DLD1 (cell line): ENCODE measurements at regions not wholly inside any gene's neighbourhood (a gene's known extent, or its start where the extent isn't known, plus 50 kb on each side); places are given as distances from the start of the nearest gene placed in this dataset.
"Not testable (repeated sequence)": the region's sequence is repeated elsewhere in the genome, so short reads cannot be mapped to it uniquely, and the experiment has no call there.

Experiments used
- in situ Hi-C: cut with HindIII; loops from 2 replicates; pipeline ENCODE4 v1.10.0; 2017; ENCODE audit warnings: low sequenced_read_pairs

DNA sequence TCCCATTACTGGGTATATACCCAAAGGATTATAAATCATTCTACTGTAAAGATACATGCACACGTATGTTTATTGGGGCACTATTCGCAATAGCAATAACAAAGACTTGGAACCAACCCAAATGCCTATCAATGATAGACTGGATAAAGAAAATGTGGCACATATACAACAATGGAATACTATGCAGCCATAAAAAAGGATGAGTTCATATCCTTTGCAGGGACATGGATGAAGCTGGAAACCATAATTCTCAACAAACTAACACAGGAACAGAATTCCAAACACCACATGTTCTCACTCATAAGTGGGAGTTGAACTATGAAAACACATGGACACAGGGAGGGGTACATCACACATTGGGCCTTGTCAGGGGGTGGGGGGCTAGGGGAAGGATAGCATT, 453.0 kb upstream of the FANCL start:
- in situ Hi-C loops, result not testable (repeated sequence)

DNA sequence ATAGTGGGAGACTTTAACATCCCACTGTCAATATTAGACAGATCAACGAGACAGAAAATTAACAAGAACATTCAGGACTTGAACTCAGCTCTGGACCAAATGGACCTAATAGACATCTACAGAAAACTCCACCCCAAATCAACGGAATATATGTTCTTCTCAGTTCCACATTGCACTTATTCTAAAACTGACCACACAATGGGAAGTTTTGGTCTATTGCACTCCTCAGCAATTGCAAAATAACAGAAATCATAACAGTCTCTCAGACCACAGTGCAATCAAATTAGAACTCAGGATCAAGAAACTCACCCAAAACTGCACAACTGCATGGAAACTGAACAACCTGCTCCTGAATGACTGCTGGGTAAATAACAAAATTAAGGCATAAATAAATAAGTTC, 449.9 kb upstream of the FANCL start:
- in situ Hi-C loops, result not testable (repeated sequence)

DNA sequence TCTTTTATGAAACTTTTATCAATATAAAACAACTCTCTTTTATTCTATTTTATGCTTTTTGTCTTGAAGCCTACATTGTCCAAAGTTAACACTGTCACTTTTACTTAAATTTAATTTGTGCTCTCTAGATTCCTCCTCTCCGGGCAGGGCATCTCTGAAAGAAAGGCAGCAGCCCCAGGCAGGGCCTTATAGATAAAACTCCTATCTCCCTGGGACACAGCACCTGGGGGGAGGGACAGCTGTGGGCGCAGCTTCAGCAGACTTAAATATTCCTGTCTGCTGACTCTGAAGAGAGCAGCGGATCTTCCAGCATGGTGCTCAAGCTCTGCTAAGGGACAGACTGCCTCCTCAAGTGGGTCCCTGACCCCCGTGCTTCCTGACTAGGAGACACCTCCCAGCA, 447.7 kb upstream of the FANCL start:
- in situ Hi-C loops, result no loop called here

DNA sequence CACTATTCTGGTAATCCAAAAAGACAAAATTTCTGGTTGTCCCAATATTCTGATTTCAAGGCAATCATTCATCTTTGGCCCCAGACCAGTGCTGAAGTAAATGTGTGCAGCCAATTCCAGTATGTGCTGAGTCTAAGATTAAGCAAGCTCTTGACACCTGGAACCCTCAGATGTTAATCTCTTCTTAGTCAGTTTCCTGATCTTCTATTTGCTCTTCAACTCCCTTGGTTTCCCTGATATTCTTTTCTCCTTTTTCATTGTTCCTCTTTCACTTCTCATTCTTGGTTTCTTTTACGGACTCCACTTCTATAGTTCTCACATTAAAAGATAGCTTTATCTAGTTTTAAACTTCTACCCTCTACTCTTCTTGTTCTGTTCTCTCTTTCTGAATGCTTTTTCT, 445.7 kb upstream of the FANCL start:
- in situ Hi-C loops, result no loop called here

DNA sequence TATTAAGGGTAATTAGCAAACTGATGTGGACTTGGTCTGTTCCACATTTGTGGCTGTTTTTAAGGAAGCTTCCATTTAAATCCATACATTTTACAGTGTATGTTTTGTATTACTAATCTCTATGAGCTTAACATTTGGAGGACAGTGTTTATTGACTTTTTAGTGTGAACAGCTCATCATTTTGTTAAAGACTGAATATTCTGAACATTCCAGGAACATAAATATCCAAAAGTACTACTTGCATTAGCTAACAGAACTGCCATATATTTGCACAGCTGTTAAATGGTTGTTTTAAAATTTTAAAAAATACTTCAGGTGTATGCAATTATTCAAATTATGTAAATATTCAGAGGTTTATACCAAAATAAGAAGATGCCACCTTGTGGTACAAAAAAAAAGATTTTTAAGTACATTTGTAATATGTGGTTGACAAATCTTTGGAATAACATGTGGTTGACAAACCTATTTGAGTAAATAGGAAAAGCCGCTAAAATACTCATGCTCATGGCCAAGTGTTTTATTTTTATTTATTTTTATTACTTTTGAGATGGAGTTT, 439.7 kb upstream of the FANCL start:
- in situ Hi-C loops, result no loop called here

DNA sequence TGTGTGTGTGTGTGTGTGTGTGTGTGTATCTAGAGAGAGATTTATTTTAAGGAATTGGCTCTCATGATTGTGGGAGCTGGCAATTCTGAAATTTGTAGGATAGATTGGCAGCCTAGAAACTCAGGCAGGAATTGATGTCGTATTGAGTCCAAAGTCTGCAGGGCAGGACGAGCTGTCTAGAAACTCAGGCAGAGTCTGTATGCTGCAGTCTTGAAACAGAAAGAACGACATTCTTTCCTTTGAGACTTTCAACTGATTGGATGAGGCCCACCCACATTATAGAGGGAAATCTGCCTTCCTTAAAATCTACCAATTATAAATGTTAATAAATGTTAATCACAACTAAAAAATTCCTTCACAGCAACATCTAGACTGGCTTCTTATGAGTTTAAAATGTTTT, 436.6 kb upstream of the FANCL start:
- in situ Hi-C loops, result no loop called here

DNA sequence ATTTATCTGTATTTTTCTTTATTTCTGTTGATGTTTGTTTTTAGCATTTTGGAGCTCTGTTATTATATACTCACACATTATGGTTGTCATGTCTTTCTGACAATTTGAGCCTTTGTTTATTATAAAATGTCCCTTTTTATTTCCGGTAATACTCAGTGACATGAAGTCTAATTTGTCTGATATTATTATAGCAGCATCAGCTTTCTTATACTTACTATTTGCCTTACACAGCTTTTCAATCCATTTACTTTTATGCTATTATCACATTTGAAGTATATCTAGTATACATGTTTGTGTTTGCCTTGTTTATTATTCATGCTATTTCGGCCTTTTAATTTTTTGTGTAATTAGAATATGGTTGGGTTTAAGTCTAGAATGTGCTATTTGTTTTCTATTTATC, 430.6 kb upstream of the FANCL start:
- in situ Hi-C loops, result no loop called here

DNA sequence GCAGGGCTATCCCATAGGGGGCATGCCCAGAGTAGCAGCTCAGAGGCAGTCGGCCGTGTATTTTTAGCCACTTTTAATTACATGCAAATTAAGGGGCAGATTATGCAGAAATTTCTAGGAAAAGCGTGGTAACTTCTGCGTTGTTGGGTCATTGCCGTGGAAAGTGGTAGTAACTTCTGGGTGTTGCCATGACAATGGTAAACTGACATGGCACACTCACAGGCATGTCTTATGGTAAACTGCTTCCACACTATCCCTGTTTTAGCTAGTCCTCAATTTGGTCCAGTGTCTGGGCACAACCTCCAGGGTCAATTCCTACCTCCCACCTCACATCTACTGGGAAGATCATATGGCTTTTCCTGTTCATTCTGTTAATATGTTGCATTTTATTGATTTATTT, 428.9 kb upstream of the FANCL start:
- in situ Hi-C loops, result no loop called here

DNA sequence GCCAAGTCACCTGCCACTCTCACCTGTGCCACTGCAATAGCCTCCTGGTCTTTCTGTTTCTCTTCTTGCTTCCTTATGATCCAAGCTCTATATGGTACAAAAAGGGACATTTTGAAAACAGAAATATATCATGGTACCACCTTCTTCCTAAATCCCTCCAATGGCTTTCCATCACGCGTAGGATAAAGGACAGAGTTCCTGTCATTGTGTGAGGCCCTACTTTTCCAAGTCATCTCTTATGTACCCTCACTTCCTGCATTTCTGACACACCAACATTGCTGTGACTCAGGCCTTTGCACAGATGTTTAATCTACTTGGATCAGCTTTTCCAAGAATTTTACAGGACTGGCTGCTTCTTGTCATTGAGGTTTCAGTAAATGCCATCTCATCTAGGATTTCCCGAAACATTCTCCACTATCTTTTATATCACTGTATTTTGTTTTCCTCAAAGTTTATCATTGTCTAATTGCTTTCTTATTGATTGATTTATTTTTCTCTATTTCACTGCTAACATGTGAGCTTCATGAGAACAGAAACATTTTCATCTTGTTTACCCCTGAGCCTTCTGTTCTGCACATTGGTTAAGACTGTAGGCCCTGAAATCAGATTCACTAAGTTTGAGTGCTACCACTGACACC, 426.1 kb upstream of the FANCL start:
- in situ Hi-C loops, result no loop called here

DNA sequence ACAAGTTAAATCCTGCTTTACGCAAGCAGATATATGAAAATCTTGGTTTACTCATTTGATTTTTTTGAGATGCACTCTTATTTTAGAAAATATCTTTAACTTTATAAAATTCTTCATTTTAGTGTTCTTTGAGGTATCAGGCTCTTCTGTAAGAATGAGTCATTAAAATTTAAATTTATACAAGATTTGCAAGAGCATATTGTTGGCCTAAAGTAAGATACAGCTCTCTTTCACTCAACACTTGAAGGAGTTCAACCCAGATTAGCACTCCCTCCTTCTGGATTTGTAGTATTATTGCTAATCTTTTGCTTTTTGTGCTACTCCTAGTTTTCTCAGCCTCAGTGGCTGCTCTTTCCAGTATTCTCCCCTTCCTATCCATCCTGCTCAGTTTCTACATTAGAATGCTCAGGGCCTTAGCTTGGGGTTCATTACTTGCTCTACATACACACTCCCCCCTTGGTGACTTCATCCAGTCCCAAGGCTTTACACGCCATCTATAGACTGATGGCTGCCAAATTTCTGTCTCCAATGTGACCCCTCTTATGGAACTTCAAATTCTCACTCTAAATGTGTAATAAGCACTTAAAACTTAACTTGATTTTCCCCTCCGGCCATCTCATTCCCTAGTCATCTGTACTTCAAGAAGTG, 425.3 kb upstream of the FANCL start:
- in situ Hi-C loops, result no loop called here

DNA sequence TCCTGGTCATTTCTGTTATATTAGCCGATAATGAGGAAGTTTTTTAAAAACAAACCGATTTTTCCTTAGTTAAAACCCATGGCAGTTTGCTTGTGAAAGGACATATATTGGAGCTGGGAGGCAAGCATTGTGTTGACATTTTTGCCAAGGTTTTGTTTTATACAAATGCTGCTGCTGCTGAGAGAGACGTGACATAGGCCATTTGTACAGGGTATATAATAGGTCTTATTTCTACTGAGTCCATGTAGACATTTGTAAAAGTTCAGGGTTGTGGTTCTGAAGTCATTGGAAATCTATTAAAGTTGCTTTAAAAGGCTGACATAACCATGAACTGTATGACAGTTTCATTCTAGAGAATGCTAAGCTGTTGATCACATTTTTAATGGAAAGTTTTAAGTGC, 424.0 kb upstream of the FANCL start:
- in situ Hi-C loops, result no loop called here

DNA sequence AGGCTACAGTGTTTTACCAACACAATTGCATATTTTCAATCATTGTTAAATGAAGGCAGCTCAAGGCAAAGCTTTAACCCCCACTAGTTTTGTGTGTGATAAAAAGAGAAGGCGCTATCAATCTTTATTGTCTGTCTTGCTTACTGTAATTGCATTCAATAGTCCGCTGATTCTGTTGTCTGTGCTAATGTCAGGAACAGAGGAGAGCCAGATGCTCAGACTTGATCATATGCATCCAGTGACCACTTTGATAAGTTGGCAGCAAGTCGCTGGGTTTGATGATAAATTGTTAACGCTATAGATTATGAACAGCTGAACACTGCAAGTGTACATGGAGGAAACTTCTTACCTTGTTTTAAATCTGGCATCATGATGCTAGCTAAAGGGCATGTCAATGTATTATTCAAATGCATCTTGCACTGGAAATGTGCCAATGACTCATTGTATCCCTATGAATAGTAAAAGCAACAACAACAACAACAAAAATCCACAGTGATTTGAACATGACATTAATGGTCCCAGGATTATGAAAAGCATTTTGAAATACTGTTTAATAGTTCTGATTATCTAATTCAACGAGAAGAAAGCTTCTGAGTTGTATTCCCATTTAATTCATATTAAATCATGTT, 423.5 kb upstream of the FANCL start:
- in situ Hi-C loops, result no loop called here

DNA sequence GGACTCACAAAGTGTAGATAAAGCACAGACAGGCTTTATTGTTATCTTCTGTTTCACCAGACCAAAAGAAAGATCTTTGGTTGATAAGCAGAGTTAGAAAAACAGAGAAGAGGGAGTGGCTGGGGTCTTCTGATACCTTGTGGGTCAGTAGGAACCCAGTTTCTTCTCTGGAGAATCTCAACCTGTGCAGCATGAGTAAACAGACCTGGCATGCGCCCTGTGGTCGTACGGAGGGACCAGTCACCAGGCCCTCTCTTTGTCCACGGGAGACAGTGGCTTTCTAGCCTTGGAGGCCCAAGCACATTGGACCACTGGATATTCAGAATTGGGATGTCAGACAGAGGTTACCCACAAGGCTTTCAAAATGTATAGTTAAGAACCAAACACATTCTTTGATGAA, 418.9 kb upstream of the FANCL start:
- in situ Hi-C loops, result no loop called here

DNA sequence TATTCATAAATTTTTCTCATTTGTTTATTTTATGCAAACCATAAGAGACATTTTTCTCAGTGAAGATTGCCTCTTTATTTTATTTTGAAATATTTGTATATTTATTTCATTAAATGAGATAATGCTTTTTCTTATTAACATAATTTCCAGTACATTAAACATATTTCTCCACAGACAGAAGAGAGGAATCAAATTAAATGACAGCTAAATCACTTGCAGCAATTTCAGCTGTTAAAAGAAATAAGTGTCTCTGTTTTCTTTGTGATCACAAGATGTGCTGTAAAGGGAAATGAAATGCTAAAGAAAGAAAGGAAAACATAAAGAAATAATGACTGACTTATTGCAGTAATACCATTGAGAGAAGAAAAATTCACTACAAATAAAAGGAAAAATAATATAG, 414.0 kb upstream of the FANCL start:
- in situ Hi-C loops, result no loop called here

DNA sequence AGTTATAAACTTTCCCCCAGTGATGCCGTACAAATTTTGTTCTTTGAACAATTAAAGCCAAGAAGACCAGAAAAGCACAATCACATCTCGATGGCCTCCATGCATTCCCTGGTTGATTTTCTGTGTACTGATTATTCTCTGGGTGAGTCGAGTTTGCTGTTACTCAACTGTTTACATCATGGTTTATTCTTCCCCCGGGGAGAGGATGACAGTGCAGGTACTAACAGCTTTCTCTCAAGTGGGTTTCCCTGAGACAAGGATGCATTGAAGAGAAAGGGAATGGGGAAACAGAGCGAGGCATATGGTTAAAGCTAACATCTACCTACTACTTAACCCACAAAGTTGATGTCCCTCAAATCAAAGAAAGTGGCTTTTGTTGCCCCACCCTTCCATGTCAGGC, 410.8 kb upstream of the FANCL start:
- in situ Hi-C loops, result no loop called here

DNA sequence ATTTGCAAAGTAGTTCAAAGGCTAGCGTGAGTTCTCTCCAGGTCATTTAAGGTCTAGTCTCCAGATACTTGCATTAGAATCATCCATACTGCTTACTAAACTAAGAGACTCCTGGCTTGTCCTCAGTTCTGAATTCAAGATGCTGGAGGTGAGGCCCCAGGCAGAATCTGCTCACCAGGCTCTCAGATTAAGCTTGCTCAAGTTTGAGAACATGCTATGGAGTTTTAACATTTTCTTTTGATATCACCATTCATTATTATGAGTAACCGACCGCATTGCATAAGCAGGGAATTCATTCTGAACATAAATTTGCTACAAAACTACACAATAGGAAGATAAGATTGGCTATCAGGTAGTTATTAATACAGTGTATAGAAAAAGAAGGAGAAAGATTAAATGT, 409.7 kb upstream of the FANCL start:
- in situ Hi-C loops, result no loop called here

DNA sequence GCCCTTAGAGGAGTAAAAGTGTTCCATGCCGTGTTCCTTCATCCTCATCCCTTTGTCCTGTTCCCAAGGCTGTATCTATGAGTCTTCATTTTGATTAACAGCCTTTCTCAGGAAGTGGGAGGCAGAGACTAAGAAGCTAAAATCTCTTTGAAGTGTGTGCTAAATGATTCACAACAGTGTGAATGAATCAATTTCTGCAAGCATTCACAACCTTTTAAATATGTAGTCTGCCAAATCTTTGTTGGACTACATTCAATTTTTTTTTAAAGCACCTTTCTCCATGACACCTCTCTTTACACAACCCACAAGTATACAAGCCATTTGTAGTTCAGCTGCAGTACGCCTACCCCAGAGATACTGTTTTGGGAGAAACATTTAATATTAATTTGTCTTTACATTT, 408.6 kb upstream of the FANCL start:
- in situ Hi-C loops, result no loop called here

DNA sequence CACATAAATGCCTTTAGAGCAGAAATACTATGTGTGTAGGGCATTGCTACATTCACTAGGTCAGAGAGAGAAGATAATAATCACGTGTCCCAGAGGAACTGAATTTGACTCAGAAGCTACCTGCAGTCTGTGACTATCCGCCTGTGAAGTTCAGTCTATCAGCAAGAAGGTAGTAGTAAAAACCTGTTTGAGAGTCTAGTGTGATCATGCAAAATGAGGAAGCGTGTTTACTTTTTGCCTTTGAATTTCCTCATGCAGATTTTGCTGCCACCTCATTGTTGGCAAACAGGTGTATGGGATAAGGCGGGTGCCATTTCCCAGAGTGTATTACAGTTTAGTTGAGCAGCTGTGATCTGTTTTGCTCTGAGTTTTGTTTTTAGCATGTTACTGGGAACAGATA, 403.9 kb upstream of the FANCL start:
- in situ Hi-C loops, result no loop called here

DNA sequence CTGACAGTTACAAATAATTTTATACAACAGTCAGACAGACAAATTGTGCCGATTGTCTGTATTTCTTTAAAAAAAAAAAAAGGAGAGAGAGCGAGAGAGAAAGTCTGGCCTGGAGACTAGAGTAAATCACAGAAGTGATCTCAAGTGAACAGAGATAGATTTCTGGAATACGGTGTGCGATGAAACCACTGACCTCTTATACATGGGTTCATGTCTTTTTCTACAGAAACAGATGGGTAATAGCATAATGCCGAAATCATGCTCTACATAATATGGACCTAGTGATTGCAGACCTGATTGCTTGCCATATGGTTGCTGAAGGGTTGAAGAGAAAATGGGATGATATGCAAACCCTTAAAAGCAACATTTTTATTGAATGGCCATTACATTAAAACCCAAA, 403.3 kb upstream of the FANCL start:
- in situ Hi-C loops, result no loop called here

DNA sequence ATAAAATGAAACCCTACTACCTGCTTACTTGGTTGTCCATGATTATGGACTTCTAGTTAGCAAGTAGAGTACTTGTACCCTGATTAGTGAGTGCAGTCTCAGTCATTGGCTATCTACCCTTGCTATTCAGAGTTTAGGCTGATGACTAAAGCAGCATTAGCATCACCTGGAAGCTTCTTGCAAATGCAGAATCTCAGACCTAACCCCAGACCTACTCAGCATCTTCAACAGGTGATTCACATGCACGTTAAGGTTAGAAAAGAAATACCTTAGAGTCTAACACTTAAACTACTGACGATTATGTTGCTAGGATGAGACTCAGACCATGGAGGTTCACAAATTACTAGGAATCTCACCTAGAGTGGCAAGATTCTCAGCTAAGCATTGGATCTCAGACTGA, 399.9 kb upstream of the FANCL start:
- in situ Hi-C loops, result no loop called here

DNA sequence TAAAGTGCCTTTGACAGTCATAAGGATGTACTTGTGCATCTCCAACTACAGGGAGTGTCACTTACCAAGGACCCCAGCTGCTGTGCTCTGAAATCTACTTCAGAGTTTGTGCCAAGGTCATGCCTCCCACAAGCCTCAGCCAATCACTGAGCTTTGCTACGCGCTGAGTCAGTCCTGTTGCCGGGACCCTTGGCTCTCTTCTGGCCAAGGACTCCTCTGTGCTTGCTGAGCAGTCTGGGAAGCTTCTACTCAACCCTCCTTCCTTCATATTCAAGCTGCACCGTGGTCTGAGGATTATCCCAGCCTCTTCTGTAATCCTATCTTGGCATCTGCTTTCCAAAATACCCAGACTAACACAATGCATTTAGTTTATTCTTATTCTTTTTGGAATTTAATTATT, 398.9 kb upstream of the FANCL start:
- in situ Hi-C loops, result no loop called here

DNA sequence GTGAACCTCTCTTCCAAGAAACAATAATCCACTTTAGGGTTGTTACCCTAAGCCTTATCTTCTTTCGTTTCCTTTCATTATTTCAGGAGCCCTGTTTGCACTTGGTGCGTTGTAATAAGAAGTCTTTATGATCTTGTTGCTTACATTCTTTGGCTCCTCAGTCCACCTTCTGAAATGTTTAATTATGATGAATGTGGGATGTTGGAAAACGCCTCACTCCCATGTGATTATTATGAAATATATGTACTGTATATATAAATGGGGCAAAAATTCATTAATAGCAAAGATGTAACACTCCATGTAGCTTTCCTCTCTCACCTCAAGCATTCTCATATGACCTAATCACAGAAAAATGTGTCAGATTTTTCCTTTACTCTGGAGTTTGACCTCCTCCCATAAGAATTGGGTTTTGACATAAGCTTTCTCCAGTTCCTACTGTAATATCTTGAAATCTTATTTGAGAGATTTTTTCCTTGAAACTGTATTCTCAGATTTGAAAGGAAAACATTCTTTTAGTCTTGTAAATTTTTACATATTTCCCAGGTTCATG, 397.2 kb upstream of the FANCL start:
- in situ Hi-C loops, result no loop called here
